H9 (cell line): ENCODE measurements at regions not wholly inside any gene's neighbourhood (a gene's known extent, or its start where the extent isn't known, plus 50 kb on each side); places are given as distances from the start of the nearest gene placed in this dataset.

Experiments used
- DNase-seq: peaks from one replicate; pipeline ENCODE4 v3.0.0-alpha.2; 2017
- H2AFZ ChIP-seq: one replicate; pipeline ENCODE4 v1.6.1; 2013; ENCODE audit warnings: mild to moderate bottlenecking, low read length, control low read depth, moderate library complexity
- H2AK5ac ChIP-seq: 2 replicates; pipeline ENCODE4 v1.6.1; 2013; ENCODE audit warnings: low read length, control low read depth, mixed read lengths; ENCODE audit not compliant: insufficient read length
- H2BK120ac ChIP-seq: one replicate; pipeline ENCODE4 v1.6.1; 2013; ENCODE audit warnings: low read depth, mild to moderate bottlenecking, low read length, control low read depth, inconsistent platforms; ENCODE audit not compliant: poor library complexity, severe bottlenecking
- H2BK12ac ChIP-seq: 2 replicates; pipeline ENCODE4 v1.6.1; 2013; ENCODE audit warnings: low read length, control low read depth, mixed read lengths, low read depth; ENCODE audit not compliant: insufficient read length
- H2BK15ac ChIP-seq: 2 replicates; pipeline ENCODE4 v1.6.1; 2013; ENCODE audit warnings: low read depth, low read length, control low read depth
- H2BK20ac ChIP-seq: one replicate; pipeline ENCODE4 v1.6.1; 2013; ENCODE audit warnings: low read depth, mild to moderate bottlenecking, low read length, control low read depth, inconsistent platforms; ENCODE audit not compliant: poor library complexity, severe bottlenecking
- H2BK5ac ChIP-seq: 2 replicates; pipeline ENCODE4 v1.6.1; 2013; ENCODE audit warnings: low read length, control low read depth, mixed read lengths; ENCODE audit not compliant: insufficient read length
- H3K14ac ChIP-seq: 2 replicates; pipeline ENCODE4 v1.6.1; 2013; ENCODE audit warnings: low read length, control low read depth; ENCODE audit not compliant: insufficient read depth
- H3K18ac ChIP-seq: 2 replicates; pipeline ENCODE4 v1.6.1; 2013; ENCODE audit warnings: low read depth, mild to moderate bottlenecking, mixed read lengths, low read length, control low read depth; ENCODE audit not compliant: insufficient read length
- H3K23ac ChIP-seq: 2 replicates; pipeline ENCODE4 v1.6.1; 2013; ENCODE audit warnings: low read length, control low read depth, mixed read lengths, low read depth; ENCODE audit not compliant: insufficient read length
- H3K23me2 ChIP-seq: 2 replicates; pipeline ENCODE4 v1.6.1; 2013; ENCODE audit warnings: low read depth, mild to moderate bottlenecking, mixed read lengths, low read length, control low read depth; ENCODE audit not compliant: insufficient read length, poor library complexity, severe bottlenecking
- H3K27ac ChIP-seq: 2 replicates; pipeline ENCODE4 v1.5.1; 2013; ENCODE audit warnings: low read length, control low read depth, mixed read lengths, low read depth; ENCODE audit not compliant: insufficient read length
- H3K27me3 ChIP-seq: 2 replicates; pipeline ENCODE4 v1.6.1; 2013; ENCODE audit warnings: low read length, control low read depth, inconsistent platforms; ENCODE audit not compliant: insufficient read depth
- H3K4ac ChIP-seq: 2 replicates; pipeline ENCODE4 v1.6.1; 2013; ENCODE audit warnings: low read depth, mild to moderate bottlenecking, control low read depth, inconsistent platforms, low read length, moderate library complexity
- H3K4me1 ChIP-seq: 2 replicates; pipeline ENCODE4 v1.6.1; 2013; ENCODE audit warnings: low read length, control low read depth, inconsistent platforms; ENCODE audit not compliant: insufficient read depth
- H3K4me2 ChIP-seq: 2 replicates; pipeline ENCODE4 v1.6.1; 2013; ENCODE audit warnings: low read length, control low read depth, mixed read lengths; ENCODE audit not compliant: insufficient read length, insufficient read depth
- H3K56ac ChIP-seq: 2 replicates; pipeline ENCODE4 v1.6.1; 2013; ENCODE audit warnings: low read depth, mild to moderate bottlenecking, mixed read lengths, low read length, control low read depth; ENCODE audit not compliant: insufficient read length
- H3K79me1 ChIP-seq: 2 replicates; pipeline ENCODE4 v1.6.1; 2013; ENCODE audit warnings: low read depth, mild to moderate bottlenecking, moderate library complexity, low read length, control low read depth, inconsistent platforms; ENCODE audit not compliant: insufficient read depth, poor library complexity, severe bottlenecking
- H3K79me2 ChIP-seq: 2 replicates; pipeline ENCODE4 v1.6.1; 2013; ENCODE audit warnings: low read length, control low read depth, inconsistent platforms; ENCODE audit not compliant: insufficient read depth
- H3K9ac ChIP-seq: 2 replicates; pipeline ENCODE4 v1.6.1; 2013; ENCODE audit warnings: low read length, control low read depth, mixed read lengths; ENCODE audit not compliant: insufficient read length; ENCODE audit errors: extremely low read depth
- H3K9me3 ChIP-seq: one replicate; pipeline ENCODE4 v1.6.1; 2013; ENCODE audit warnings: low read depth, low read length, inconsistent platforms; ENCODE audit not compliant: control insufficient read depth
- H3T11ph ChIP-seq: one replicate; pipeline ENCODE4 v1.6.1; 2013; ENCODE audit warnings: mild to moderate bottlenecking, low read length, control low read depth, inconsistent platforms
- H4K20me1 ChIP-seq: one replicate; pipeline ENCODE4 v1.6.1; 2013; ENCODE audit not compliant: control insufficient read depth, insufficient read length, insufficient read depth
- H4K5ac ChIP-seq: 2 replicates; pipeline ENCODE4 v1.6.1; 2013; ENCODE audit warnings: low read depth, mild to moderate bottlenecking, mixed read lengths, low read length, control low read depth; ENCODE audit not compliant: insufficient read length
- H4K8ac ChIP-seq: replicated peaks from 2 replicates; pipeline ENCODE4 v1.6.1; 2013; ENCODE audit warnings: low read length, control low read depth, mixed read lengths, low read depth; ENCODE audit not compliant: insufficient read length
- H4K91ac ChIP-seq: 2 replicates; pipeline ENCODE4 v1.6.1; 2013; ENCODE audit warnings: low read depth, mild to moderate bottlenecking, moderate library complexity, mixed read lengths, low read length, control low read depth; ENCODE audit not compliant: insufficient read length
- H3K27ac Mint-ChIP-seq, 3 experiments: 2 replicates in 2 of 3; 3 replicates in 1 of 3; pipeline ENCODE4 v1.8.0; 2020 to 2021; ENCODE audit warnings: mixed read lengths in 3 of 3, mild to moderate bottlenecking in 1 of 3, moderate library complexity in 1 of 3
- H3K27me3 Mint-ChIP-seq: 2 replicates; pipeline ENCODE4 v1.8.0; 2021; ENCODE audit warnings: low read depth, mild to moderate bottlenecking, moderate library complexity, mixed read lengths
- H3K36me3 Mint-ChIP-seq, 3 experiments: 2 replicates in 2 of 3; 3 replicates in 1 of 3; pipeline ENCODE4 v1.8.0; 2020 to 2021; ENCODE audit warnings: low read depth in 3 of 3, mixed read lengths in 3 of 3; ENCODE audit not compliant: insufficient read depth in 1 of 3
- H3K4me1 Mint-ChIP-seq, 2 experiments: 2 replicates each; pipeline ENCODE4 v1.8.0; 2020; ENCODE audit warnings: mixed read lengths in 2 of 2
- H3K4me3 Mint-ChIP-seq, 2 experiments: 2 replicates in 1 of 2; 3 replicates in 1 of 2; pipeline ENCODE4 v1.8.0; 2020 to 2021; ENCODE audit warnings: mild to moderate bottlenecking in 2 of 2, mixed read lengths in 2 of 2, moderate library complexity in 1 of 2
- H3K9me3 Mint-ChIP-seq, 2 experiments: 2 replicates in 1 of 2; 3 replicates in 1 of 2; pipeline ENCODE4 v1.8.0; 2020; ENCODE audit warnings: mild to moderate bottlenecking in 2 of 2, mixed read lengths in 2 of 2, moderate library complexity in 1 of 2
- TF ChIP-seq, protein P1 (sequence below): fragments of 200-600 bp; sonication (generic); conservative IDR thresholded peaks from 3 replicates; pipeline ENCODE4 v1.8.0; 2021; ENCODE audit warnings: antibody characterized with exemption, mild to moderate bottlenecking

DNA sequence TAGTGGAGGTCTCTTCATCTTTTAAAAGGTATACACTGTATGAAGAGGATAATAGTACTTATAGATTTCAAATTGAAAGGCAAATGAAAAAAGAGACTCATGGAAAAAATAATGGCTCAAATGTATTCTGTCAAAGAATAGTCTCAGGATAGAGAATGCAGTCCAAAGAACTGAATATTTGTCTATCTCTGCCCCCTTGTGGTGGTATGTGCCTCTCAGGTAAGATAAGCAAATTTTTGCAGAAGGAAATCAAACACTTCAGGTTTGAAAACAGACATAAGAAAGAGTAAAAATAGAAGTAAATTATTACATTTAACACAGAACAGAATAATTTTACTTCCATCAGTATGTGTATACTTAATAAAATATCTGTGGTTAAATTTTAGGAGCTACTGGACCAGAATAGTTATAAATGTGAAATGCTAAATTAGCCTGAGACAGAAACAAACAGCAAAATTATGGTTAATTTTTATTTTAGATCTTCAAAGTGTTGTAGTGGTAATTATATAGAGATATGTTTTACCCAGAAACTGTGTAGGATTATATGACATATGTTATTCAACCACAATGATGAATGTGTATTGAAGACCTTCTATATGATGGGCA lies 164.4 kb upstream of the PALMD start:
- Histone ChIP-seq H4K20me1 (no peaks in the 10 kb centered on the region), H3K79me1 (no peaks in the 10 kb centered on the region), H3K23ac (no peak overlapping the region), H2BK5ac (no peak overlapping the region), H3K18ac (no peak overlapping the region), H3K79me2 (no peaks in the 10 kb centered on the region), H3K4ac (no peak overlapping the region), H3K56ac (no peak overlapping the region), H4K91ac (no peak overlapping the region), H4K5ac (no peak overlapping the region), H4K8ac (no peak overlapping the region), H2BK120ac (no peak overlapping the region), H3K27ac (no peak overlapping the region), H2AK5ac (no peak overlapping the region), H3K4me2 (no peak overlapping the region), H2BK20ac (no peak overlapping the region), H2AFZ (no peak overlapping the region), H3K14ac (no peak overlapping the region), H3K27me3 (no peaks in the 10 kb centered on the region), H2BK15ac (no peak overlapping the region), H3T11ph (no peak overlapping the region), H3K9me3 (no peaks in the 10 kb centered on the region), H3K23me2 (no peaks in the 10 kb centered on the region), H3K9ac (no peak overlapping the region), H3K4me1 (no peaks in the 10 kb centered on the region), H2BK12ac (no peak overlapping the region)
- H3K36me3 Mint-ChIP-seq: peaks cover 0 to 2% (median 0%) of the 10 kb centered on the region in 3 experiments; a peak in 2 of 7 replicates
- 0 out of 4 replicates have a peak, but pooled peaks cover 0 to 2% of the 10 kb centered on the region in 2 experiments for H3K4me1 Mint-ChIP-seq
- no peak overlapping the region for H3K4me3 Mint-ChIP-seq
- H3K27me3 Mint-ChIP-seq: no peaks in the 10 kb centered on the region
- DNase-seq: no peak
- peaks cover 0 to 2% of the 10 kb centered on the region in 2 experiments; a peak in 2 of 5 replicates for H3K9me3 Mint-ChIP-seq
- no peak overlapping the region for H3K27ac Mint-ChIP-seq
- TF ChIP-seq, protein P1, sequence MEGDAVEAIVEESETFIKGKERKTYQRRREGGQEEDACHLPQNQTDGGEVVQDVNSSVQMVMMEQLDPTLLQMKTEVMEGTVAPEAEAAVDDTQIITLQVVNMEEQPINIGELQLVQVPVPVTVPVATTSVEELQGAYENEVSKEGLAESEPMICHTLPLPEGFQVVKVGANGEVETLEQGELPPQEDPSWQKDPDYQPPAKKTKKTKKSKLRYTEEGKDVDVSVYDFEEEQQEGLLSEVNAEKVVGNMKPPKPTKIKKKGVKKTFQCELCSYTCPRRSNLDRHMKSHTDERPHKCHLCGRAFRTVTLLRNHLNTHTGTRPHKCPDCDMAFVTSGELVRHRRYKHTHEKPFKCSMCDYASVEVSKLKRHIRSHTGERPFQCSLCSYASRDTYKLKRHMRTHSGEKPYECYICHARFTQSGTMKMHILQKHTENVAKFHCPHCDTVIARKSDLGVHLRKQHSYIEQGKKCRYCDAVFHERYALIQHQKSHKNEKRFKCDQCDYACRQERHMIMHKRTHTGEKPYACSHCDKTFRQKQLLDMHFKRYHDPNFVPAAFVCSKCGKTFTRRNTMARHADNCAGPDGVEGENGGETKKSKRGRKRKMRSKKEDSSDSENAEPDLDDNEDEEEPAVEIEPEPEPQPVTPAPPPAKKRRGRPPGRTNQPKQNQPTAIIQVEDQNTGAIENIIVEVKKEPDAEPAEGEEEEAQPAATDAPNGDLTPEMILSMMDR: peak; percentile 93
